Psoas muscle (tissue), 7 donors: ENCODE measurements at regions not wholly inside any gene's neighbourhood (a gene's known extent, or its start where the extent isn't known, plus 50 kb on each side); places are given as distances from the start of the nearest gene placed in this dataset.
"Not testable (repeated sequence)": the region's sequence is repeated elsewhere in the genome, so short reads cannot be mapped to it uniquely, and the experiment has no call there.

ENCODE experiments used
- ATAC-seq, 4 donors: fragments of 200-7000 bp; cut with Tn5 transposase; one replicate each; pipeline ENCODE4 v1.9.1; 2020; ENCODE audit warnings: moderate library complexity in 3 of 4, mild to moderate bottlenecking in 2 of 4
- DNase-seq, 2 donors: peaks; one replicate each; pipeline ENCODE4 v3.0.0-alpha.2; 2020
- H3K27ac ChIP-seq: fragments of 200-600 bp; one replicate; pipeline ENCODE4 v1.8.0; 2022
- H3K27me3 ChIP-seq, 3 donors: fragments of 200-600 bp in 1 of 3; one replicate each; pipeline versions ENCODE4 v1.6.1 to v1.8.0; 2013 to 2022; ENCODE audit warnings: low read length in 2 of 3, mild to moderate bottlenecking in 2 of 3, moderate library complexity in 1 of 3; ENCODE audit not compliant: insufficient read depth in 3 of 3
- H3K36me3 ChIP-seq, 2 donors: fragments of 200-600 bp in 1 of 2; one replicate each; pipeline versions ENCODE4 v1.6.1 to v1.8.0; 2013 to 2022; ENCODE audit warnings: low read depth in 1 of 2, mild to moderate bottlenecking in 1 of 2, moderate library complexity in 1 of 2; ENCODE audit not compliant: insufficient read depth in 1 of 2
- H3K4me1 ChIP-seq: fragments of 200-600 bp; one replicate; pipeline ENCODE4 v1.8.0; 2022
- H3K4me3 ChIP-seq: fragments of 200-600 bp; one replicate; pipeline ENCODE4 v1.8.0; 2022; ENCODE audit warnings: mild to moderate bottlenecking
- H3K9me3 ChIP-seq: fragments of 200-600 bp; one replicate; pipeline ENCODE4 v1.8.0; 2022
- CTCF ChIP-seq: fragments of 200-600 bp; IDR thresholded peaks from one replicate; pipeline ENCODE4 v1.8.0; 2022; ENCODE audit warnings: antibody characterized with exemption
- WGBS, 3 donors: extraction: QIAGEN DNeasy Blood & Tissue Kit; methylation state at CpG; one replicate each; pipeline versions ENCODE4 v1.1.6 to v1.1.7; 2013; 5-methylcytosine and 5-hydroxymethylcytosine counted together
- intact Hi-C, 2 donors: fragments of 100-400 bp; cut with DNase I; formaldehyde crosslinking; loops; one replicate each; pipeline versions ENCODE4 v1.11.0 to v1.14.2; 2022
- donor health status: healthy with polysubstance abuse.
- donor health status: DM: no; HTN: no; CAD: no; lungs with moderate emphysema.
- donor health status: Bipolar disorder and iron deficiency.
- donor health status: healthy.
- donor health status: DM: yes; HTN: yes; CAD: no.
- donor health status: DM: no; HTN: no; CAD: no.
- donor health status: DM: yes; HTN: yes; CAD: no.

DNA sequence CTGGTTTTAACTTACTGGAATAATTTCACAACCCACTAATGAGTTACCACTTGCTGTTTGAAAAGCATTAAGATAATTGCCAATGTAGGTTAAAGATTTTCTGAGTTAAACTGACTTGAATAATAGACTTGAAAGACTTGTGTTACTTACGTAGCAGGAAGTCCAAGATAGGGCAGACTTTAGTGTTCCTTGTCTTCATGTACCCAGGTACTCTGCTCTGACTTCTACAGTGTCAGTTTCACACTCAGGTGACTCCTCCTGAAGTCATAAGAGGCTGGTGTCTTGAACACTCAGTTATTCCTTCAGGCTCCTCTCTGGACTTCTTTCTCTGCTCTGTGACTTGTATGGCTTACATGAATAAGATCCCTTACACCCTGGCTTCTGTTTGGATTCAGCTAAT lies 76.3 kb upstream of the SGK1 start:
- no peaks in the 10 kb centered on the region for H3K27me3 ChIP-seq
- intact Hi-C loops, result loop anchor here in 1 of 2 donors (5.0 kb wide), 1 partner anchor 37 kb away; no protein-coding TSS in a partner anchor
- DNase-seq (no peak), ATAC-seq (no peak)
- H3K4me1 ChIP-seq, result peaks cover 8% of the 10 kb centered on the region
- 76 to 100% (median 88%) methylated on average over 1 of the region's 1 CpG for WGBS, 3 donors
- H3K4me3 ChIP-seq, result no peak overlapping the region
- no peak overlapping the region for H3K27ac ChIP-seq
- H3K9me3 ChIP-seq, result no peaks in the 10 kb centered on the region
- H3K36me3 ChIP-seq, result no peaks in the 10 kb centered on the region
- no peak for TF ChIP-seq CTCF

GRCh38 chr6:134391205-134391604 lies 73.3 kb upstream of the SGK1 start:
- no peak for DNase-seq
- Histone ChIP-seq H3K27me3 (no peaks in the 10 kb centered on the region), H3K36me3 (no peaks in the 10 kb centered on the region), H3K27ac (no peak overlapping the region), H3K4me1 (no peaks in the 10 kb centered on the region), H3K4me3 (no peak overlapping the region), H3K9me3 (no peaks in the 10 kb centered on the region)
- intact Hi-C loops, result loop anchor here in 1 of 2 donors (5.0 kb wide), 1 partner anchor 34 kb away; no protein-coding TSS in a partner anchor
- WGBS, 3 donors, result 27 to 52% (median 33%) methylated on average over 1 of the region's 1 CpG
- no peak for TF ChIP-seq CTCF
- ATAC-seq, result no peak

DNA sequence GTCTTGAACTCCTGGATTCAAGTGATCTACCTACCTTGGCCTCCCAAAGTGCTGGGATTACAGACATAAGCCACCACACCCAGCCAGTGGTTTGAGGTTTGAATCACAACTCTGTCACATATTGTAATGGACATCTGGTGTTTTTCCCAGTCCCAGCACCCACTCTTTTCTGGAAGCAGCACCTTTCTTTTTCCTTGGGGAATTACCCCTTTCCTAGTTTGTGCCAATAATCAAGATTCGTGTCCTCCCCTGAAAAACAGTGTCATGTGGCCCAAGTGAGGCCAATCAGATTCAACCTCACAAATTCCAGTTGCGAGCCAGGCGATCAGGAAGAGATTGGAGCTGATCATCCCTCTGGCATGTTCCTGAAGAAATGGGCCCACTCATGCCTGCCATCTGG lies 71.7 kb upstream of the SGK1 start:
- 78 to 94% (median 84%) methylated on average over 3 of the region's 3 CpGs for WGBS, 3 donors
- TF ChIP-seq CTCF, result no peak
- no peak overlapping the region for H3K27ac ChIP-seq
- H3K4me3 ChIP-seq, result no peak overlapping the region
- H3K9me3 ChIP-seq, result no peaks in the 10 kb centered on the region
- ATAC-seq, result no peak
- H3K4me1 ChIP-seq, result no peaks in the 10 kb centered on the region
- intact Hi-C loops, result loop anchor here in 1 of 2 donors (5.0 kb wide), 1 partner anchor 32 kb away; no protein-coding TSS in a partner anchor
- H3K27me3 ChIP-seq, result no peaks in the 10 kb centered on the region
- no peak for DNase-seq
- H3K36me3 ChIP-seq, result no peaks in the 10 kb centered on the region

GRCh38 chr6:134389129-134389528 lies 71.2 kb upstream of the SGK1 start:
- Histone ChIP-seq H3K4me1 (no peaks in the 10 kb centered on the region), H3K4me3 (no peak overlapping the region), H3K9me3 (no peaks in the 10 kb centered on the region), H3K27me3 (no peaks in the 10 kb centered on the region), H3K36me3 (no peaks in the 10 kb centered on the region), H3K27ac (no peak overlapping the region)
- ATAC-seq, result no peak
- 79 to 83% (median 81%) methylated on average over 3 of the region's 3 CpGs for WGBS, 3 donors
- intact Hi-C loops, result no loop called here
- no peak for TF ChIP-seq CTCF
- DNase-seq, result no peak

- H3K4me3 ChIP-seq, H3K4me1 ChIP-seq, H3K9me3 ChIP-seq, DNase-seq, H3K27me3 ChIP-seq, H3K36me3 ChIP-seq, H3K27ac ChIP-seq, ATAC-seq, intact Hi-C loops: not testable (repeated sequence)
- WGBS, 3 donors, result 75 to 94% (median 92%) methylated on average over 5 to 6 of the region's 6 CpGs
Observed at GRCh38 chr6:134386482-134386881, 68.6 kb upstream of the SGK1 start.
